Activated CD4-positive, alpha-beta T cell treated with anti-CD3 and anti-CD28 coated beads, Interleukin-2, amount 50 U/mL, for 1 hour (primary cell): ENCODE measurements at regions not wholly inside any gene's neighbourhood (a gene's known extent, or its start where the extent isn't known, plus 50 kb on each side); places are given as distances from the start of the nearest gene placed in this dataset.
"Not testable (repeated sequence)": the region's sequence is repeated elsewhere in the genome, so short reads cannot be mapped to it uniquely, and the experiment has no call there.

Experiments
- DNase-seq: peaks from one replicate; pipeline ENCODE4 v3.0.0-alpha.2; 2020

DNA sequence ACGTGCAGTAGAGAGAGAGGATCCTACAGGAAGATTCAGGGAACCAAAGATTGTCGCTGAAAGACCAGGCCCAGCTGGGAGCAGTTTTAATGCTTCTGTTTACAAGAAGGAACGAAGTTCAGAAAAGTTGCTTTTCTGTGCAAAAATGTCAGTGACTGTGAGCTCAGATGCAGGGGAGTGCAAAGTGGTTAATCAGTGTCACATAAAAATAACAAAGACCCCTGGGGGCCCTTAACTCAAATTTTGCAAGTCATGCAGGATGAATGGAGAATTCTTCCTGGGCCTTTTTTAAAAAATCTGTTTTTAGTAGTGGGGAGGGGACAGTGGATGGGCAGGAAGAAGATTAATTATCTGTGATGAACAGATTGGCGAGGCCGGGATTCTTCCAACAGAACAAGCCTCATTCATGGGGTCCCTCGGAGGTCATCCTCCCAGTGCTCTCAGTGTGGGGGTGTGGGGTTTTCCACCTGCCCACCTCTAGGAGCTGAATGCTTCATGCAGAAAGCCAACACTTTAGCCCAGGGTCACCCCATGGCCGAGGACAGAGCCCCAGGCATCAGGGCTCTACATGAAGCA lies 167.2 kb downstream of the UQCRFS1 start:
- no peak for DNase-seq

DNA sequence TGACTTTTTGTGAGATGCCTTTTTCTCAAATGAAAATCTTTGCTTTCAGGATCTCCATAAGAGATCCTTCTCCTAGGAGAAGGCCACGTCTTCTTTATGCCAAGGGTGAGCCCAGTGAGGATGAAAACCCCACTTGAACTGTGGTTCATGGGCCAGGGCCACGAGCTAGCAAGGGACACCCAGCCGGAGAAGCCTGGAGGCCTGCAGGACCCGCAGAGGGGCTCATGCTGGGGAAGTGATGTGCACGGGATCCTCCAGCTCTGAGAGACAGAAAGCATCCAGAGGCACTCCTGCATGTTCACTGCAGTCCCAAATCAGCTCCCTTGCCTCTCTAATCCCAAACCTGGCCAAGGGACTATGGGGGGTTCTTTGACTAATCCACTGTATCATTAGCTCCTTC lies 168.9 kb downstream of the UQCRFS1 start:
- DNase-seq, result no peak

DNA sequence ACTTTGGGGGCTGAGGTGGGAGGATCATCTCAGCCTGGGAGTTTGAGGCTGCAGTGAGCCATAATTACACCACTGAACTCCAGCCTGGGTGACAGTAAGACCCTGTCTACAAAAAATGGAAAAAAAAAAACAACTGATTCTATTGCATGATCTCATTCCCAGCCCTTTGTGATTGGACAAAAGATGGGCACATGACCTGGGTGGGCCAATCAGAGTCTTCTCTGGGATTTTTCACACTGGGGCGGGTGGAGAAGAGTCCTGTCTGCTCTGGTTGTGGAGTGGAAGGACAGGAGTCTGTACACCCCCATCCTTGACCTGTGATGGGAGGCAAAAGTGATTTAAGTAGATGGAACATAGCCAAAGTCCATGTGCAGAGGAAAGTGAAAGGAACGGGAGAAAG lies 170.5 kb downstream of the UQCRFS1 start:
- DNase-seq, result no peak

GRCh38 chr19:29040951-29041350 lies 172.0 kb downstream of the UQCRFS1 start:
- DNase-seq, result no peak

DNA sequence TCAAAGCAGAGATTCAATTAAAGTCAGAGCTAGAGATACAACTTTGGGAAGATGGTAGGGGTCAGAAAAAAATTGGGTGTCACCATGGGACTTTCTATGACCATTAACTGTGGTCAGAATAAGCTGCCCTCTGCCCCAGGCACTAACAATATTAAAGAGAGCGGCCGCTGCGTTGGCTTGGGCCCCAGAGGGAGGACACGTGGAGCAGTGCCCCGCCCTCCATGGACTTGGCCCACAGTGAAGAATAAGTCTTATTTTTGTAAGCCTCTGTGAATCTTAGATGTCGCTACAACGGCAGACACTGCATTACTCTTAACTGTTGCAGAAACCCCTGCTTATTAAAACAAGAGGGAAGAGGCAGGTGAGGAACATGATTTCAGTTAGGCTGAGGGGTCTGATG lies 172.7 kb downstream of the UQCRFS1 start:
- no peak for DNase-seq

GRCh38 chr19:29039036-29039435 lies 173.9 kb downstream of the UQCRFS1 start:
- DNase-seq, result not testable (repeated sequence)

DNA sequence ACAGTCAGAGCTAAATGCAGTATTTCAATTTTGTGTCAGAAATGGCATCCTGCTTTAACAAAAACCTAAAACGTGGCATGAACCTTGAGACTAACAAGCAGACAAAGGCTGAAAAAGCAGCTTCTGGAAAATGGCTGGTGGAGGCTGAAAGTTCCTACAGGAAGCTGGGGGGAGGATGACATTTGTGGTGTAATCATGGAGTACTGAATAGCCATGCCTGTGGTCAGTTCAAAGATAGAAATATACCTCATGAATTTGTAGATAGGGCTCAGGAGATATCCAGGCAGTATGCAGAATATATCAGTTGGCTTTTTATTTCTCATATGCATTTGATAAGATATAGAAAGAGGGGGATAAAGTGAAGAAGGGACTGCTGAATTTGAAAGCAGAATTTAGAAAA lies 181.7 kb downstream of the UQCRFS1 start:
- DNase-seq, result no peak

DNA sequence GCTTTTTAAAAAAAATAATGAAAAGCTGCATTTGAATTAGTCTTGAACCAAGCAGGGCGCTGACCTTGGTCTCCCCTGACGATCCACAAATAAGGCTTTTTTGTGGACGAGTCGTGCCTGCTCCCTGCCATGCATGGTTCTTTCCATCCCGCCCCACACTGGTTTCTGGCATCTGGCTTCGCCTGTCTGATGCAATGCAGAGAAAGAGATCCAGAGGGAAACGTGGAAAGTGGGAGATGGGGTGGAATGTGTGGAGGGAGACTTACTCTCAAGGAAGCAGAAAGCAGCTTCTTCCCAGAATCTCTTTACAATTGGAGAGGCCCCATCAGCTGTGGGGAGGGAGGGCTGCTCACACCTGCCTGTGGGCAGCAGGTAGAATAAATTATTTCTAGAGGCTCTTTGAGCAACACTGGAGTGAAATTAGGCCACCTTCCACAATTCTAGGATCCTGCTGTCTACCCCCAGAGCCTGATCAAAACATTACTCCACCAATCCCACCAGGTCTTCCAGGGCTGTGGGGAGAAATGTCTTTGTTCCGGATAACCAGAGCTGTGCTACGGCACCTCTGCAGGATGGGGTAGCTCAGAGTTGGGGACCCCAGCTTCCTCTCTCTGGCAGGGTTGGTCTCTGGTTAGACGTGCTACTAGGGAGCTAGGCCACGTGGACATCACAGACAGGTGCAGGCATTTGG lies 183.5 kb downstream of the UQCRFS1 start:
- DNase-seq, result no peak

DNA sequence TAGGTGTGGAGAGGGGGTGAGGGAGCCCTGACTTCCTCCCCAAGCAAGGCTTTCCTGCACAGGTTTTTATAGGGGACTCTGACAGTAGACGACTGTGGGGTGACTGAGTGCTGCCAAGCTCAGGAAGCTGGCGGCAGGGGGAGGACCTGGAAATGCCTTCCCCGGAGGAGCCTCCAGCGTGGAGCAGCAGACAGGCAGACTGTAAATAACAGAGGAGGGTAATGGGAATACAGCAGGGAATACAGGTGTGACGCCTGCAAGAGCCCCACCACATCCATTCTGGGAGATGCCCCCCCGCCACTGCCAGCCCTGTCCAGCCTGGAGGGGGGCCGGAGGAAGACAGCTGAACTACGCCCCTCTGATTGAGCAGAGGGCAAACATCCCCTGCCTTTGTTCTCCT lies 190.4 kb downstream of the UQCRFS1 start:
- no peak for DNase-seq

DNA sequence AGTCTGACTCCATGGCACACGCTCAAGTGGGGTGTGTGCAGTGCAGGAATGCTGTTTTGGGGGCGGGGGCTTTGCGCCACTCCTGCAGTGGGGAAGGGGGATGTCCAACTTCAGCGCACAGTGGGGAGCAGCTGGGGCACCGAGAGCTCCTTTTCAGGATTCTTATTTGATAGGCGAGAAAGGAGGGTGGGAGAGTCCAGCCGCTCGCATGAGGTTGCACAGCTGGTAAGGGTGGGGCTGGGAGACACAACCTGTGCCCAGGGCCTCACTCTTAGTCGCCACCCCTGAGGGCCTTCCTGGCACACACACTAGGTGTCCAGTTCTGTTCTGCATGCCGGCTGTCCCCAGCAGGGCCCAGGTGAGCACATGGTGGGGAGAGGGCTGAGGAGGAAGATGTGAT lies 190.8 kb downstream of the UQCRFS1 start:
- DNase-seq, result no peak

- DNase-seq, result no peak
Observed at GRCh38 chr19:29021232-29021916, 191.6 kb downstream of the UQCRFS1 start.

DNA sequence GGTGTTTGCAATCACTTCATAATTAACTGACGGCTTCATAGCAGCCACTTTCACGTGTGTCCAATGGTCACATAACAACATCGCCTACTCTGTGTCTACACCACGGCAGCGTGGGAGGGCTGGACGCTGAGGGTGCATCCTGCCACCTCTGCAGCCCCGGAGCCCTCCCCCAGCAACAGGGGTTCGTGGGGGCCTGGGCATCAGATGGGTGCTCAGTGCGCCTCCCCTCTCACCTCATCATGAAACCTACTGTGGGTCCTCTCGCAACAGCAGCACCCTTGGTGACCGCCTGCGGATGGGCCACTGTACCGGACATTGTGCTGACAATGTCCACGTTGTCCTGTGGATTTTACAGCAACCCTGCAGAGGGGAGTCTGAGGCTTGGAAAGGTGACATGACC lies 193.5 kb downstream of the UQCRFS1 start:
- DNase-seq, result no peak

GRCh38 chr19:29018542-29018941 lies 194.4 kb downstream of the UQCRFS1 start:
- DNase-seq, result no peak

- no peak for DNase-seq
Observed at GRCh38 chr19:29017788-29018187, 195.2 kb downstream of the UQCRFS1 start.

- no peak for DNase-seq
Observed at GRCh38 chr19:29016926-29017760, 195.8 kb downstream of the UQCRFS1 start.

DNA sequence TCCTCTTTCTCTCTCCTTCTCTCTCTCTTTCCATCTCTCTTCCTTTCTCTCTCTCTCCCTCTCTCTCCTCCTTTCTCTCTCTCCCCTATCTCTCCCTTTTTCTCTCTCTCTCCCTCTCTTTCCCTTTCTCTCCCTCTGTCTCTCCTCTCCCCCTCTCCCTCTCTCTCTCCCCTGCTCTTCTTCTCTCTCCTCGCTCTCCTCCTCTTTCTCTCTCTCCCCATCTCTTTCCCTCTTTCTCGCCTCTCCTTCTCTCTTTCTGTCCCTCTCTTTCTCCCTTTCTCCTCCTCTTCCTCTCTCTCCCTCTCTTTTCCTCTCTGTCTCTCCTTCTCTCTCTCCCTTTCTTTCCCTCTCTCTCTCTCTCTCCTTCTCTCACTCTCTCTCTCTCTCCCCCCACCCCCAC lies 196.6 kb downstream of the UQCRFS1 start:
- no peak for DNase-seq

DNA sequence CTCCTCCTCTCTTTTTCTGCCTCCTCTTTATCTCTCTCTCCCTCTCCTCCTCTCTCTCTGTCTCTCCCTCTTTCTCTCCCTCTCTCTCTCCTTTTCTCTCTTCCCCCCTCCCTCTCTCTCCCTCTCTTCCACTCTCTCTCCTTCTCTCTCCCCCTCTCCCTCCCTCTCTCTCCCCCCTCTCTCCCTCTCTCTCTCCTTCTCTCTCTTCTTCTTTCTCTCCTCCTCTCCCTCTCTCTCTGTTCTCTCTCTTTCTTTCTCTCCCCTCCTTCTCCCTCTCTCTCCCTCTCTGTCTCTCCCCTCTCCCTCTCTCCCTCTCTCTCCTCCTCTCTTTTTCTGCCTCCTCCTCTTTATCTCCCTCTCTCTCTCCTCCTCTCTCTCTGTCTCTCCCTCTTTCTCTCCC lies 197.4 kb downstream of the UQCRFS1 start:
- no peak for DNase-seq

DNA sequence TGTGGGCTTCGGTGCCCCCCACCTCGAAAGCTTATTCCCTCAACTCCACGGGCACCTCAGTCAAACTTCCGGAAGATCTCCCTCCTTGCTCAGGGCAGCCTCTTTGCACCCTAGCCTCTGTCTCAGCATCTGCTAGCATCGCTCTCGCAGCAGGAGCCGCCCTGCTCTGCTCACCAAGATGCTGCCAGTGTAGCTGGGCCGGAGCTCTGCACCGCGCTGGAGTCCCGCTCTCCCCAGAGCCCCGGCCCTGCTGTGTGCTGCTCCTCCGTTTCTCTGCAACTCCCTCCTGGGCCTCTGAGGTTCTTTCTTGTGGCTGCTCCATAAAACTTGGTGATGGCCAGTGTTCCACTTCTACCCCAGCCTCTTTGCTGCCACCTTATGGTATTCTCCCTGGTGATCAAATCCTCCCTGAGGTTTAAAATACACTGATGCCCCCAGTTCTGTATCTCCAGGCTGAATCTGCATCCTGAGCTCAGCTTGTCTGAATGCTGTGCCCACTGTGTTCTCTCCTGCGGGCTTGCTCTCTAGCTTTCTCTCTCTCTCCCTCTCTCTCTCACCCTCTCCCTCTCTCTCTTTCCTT lies 198.0 kb downstream of the UQCRFS1 start:
- DNase-seq, result no peak

DNA sequence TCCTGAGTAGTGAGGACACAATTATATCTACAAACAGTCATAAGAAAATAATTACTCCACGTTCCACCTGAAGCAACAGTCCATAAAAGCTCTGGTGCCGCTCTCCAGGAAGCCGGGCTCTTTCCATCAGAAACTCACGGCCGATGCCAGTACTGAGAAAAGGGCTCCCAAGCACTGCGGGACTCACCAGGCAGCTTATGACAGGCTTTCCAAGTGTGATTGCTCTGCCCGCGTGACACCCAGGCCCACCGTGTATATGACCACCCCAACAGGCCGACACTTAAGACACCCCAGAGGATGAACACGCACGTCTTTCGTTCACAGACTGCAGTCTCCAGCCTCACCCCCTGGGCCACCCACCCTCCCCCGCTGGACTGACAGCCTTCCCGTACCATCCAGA lies 199.0 kb downstream of the UQCRFS1 start:
- no peak for DNase-seq

DNA sequence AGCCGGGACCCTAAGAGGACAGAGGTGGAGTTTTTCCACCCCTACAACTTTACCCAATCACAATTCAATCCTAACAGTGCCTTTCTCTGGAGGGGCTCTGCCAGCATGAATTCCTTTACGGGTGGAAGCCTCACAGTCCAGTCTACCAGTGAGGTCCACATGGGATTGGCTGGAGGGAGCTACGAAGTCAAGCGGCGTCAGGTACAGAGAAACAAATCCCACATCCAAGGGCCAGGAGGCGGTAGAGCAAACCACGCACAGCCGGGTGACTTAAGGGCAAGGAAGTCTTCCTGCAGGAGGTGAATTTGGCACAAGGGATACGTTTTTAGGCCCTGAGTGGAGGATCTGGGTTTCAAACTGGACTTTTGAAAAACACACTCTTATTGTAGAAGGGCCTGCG lies 199.6 kb downstream of the UQCRFS1 start:
- no peak for DNase-seq

DNA sequence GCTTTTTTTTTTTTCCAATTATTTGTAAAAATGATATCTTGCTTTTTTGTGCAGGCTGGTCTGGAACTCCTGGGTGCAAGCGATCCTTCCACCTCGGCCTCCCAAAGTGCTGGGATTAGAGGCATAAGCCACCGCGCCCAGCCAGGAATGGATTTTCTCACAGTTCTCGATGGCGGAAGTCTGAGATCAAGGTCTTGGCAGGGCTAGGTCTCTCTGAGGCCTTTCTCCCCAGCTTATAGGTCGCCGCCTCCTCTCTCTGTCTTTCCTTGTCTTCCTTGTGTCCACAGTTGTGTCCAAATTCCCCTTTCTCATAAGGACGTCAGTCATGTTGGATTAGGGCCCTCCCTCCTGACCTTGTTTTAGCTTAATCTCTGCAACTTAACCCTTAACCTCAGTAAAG lies 200.5 kb downstream of the UQCRFS1 start:
- no peak for DNase-seq

- DNase-seq, result no peak
Observed at GRCh38 chr19:29010276-29010675, 202.7 kb downstream of the UQCRFS1 start.

DNA sequence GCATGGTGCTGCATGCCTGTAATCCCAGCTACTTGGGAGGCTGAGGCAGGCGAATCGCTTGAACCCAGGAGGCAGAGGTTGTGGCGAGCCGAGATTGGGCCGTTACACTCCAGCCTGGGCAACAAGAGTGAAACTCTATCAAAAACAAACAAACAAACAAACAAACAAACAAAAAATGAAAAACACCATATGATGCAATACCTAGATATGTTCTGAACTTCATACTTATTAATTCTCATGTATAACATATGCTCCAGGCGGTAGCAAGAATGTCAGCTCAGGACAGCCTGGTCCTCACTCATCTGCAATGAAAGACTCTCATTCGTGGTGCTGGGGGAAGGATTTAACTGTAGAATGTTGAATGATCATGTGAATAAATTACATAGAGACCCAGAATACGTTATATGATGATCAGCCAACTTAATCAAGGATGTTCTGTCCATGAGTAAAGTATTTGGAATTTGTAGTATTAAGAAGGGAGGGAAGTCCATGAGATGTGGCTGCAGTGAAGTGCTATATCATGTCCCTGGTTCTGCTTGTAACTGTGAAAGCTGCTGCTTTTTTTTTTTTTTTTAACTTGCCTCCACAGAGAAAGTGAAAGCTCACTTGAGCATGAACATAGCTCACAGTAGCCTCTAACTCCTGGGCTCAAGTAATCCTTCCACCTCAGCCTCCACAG lies 206.8 kb downstream of the UQCRFS1 start:
- no peak for DNase-seq
